HepG2 (cell line): ENCODE measurements at regions not wholly inside any gene's neighbourhood (a gene's known extent, or its start where the extent isn't known, plus 50 kb on each side); places are given as distances from the start of the nearest gene placed in this dataset.

ENCODE experiments used
- ATAC-seq: fragments of 200-7000 bp; cut with Tn5 transposase; 3 replicates; pipeline ENCODE4 v1.9.1; 2020; ENCODE audit warnings: mild to moderate bottlenecking, moderate library complexity
- BruUV-seq: library from RNA; stranded (reverse); fragments of 400-500 nt; replicated peaks from 2 replicates; lab custom pipeline; 2021; lab: Mats Ljungman, UMichigan
- CTCF ChIA-PET: fragments of 300-600 bp; formaldehyde crosslinking; extraction: SDS; loops from one replicate; lab custom pipeline; 2021; ENCODE audit warnings: low total read pairs, inconsistent platforms, low intra/inter-chr PET ratio; lab: Yijun Ruan, JAX
- POLR2A ChIA-PET: fragments of 350-600 bp; sonication (Branson Sonifier 250); formaldehyde crosslinking; loops from one replicate; lab custom pipeline; 2020; ENCODE audit warnings: antibody characterized with exemption, inconsistent platforms; lab: Yijun Ruan, JAX
- DNase-seq: peaks from one replicate; pipeline ENCODE4 v3.0.0-alpha.2; 2015; ENCODE audit warnings: low spot score
- FAIRE-seq: peaks from 3 replicates; lab custom pipeline; 2011; peaks lifted over from hg19 to GRCh38; lab: Jason Lieb, UNC
- H2AFZ ChIP-seq: one replicate; pipeline ENCODE4 v1.6.1; 2011; ENCODE audit warnings: low read length, inconsistent platforms
- H3K27ac ChIP-seq: fragments of 300-600 bp; 3 replicates; pipeline ENCODE4 v1.8.0; 2011; ENCODE audit warnings: mixed run types, mild to moderate bottlenecking, mixed read lengths, low read length, inconsistent platforms; ENCODE audit not compliant: insufficient read depth; ENCODE audit errors: extremely low read length
- H3K27me3 ChIP-seq, 2 experiments: fragments of 200-600 bp in 1 of 2; 2 replicates in 1 of 2; 3 replicates in 1 of 2; pipeline versions ENCODE4 v1.6.0 to v1.8.0; 2011; ENCODE audit warnings: low read length in 2 of 2, mild to moderate bottlenecking in 2 of 2, moderate library complexity in 2 of 2, inconsistent platforms in 1 of 2; ENCODE audit not compliant: insufficient read depth in 2 of 2, control insufficient read depth in 1 of 2
- H3K36me3 ChIP-seq, 2 experiments: fragments of 200-600 bp in 1 of 2; replicated peaks in 1 of 2; 2 replicates in 1 of 2; 3 replicates in 1 of 2; pipeline versions ENCODE4 v1.5.1 to v1.8.0; 2011; ENCODE audit warnings: low read length in 2 of 2, inconsistent platforms in 1 of 2; ENCODE audit not compliant: insufficient read depth in 2 of 2, control insufficient read depth in 1 of 2
- H3K4me1 ChIP-seq: 2 replicates; pipeline ENCODE4 v1.5.1; 2012; ENCODE audit warnings: low read length, inconsistent platforms; ENCODE audit not compliant: insufficient read depth
- H3K4me2 ChIP-seq: 2 replicates; pipeline ENCODE4 v1.6.0; 2011; ENCODE audit warnings: low read depth, low read length, inconsistent platforms
- H3K4me3 ChIP-seq, 3 experiments: fragments of 200-600 bp in 1 of 3; sonication (generic), shearing (Covaris generic) in 1 of 3; replicated peaks in 1 of 3; 2 replicates each; pipeline ENCODE4 v1.5.1; 2011 to 2016; ENCODE audit warnings: low read length in 3 of 3, inconsistent platforms in 2 of 3, low read depth in 2 of 3, mild to moderate bottlenecking in 2 of 3, control low read depth in 1 of 3, mixed read lengths in 1 of 3; ENCODE audit not compliant: insufficient read depth in 1 of 3
- H3K79me2 ChIP-seq: one replicate; pipeline ENCODE4 v1.6.1; 2011; ENCODE audit warnings: low read length, inconsistent platforms; ENCODE audit not compliant: insufficient read depth
- H3K9ac ChIP-seq: 2 replicates; pipeline ENCODE4 v1.6.0; 2011; ENCODE audit warnings: mild to moderate bottlenecking, low read depth, low read length, inconsistent platforms; ENCODE audit not compliant: insufficient read depth
- H3K9me3 ChIP-seq: 2 replicates; pipeline ENCODE4 v1.5.1; 2012; ENCODE audit warnings: mild to moderate bottlenecking, low read length
- H4K20me1 ChIP-seq: 2 replicates; pipeline ENCODE4 v1.6.0; 2011; ENCODE audit warnings: inconsistent platforms, mild to moderate bottlenecking, low read length, moderate library complexity; ENCODE audit not compliant: insufficient read depth
- ATF7 ChIP-seq, 2 experiments: fragments of 450-650 bp in 1 of 2; sonication (generic) in 1 of 2; formaldehyde crosslinking in 1 of 2; IDR thresholded peaks; 2 replicates each; pipeline versions ENCODE4 v1.4.0 to v1.6.1; 2016 to 2020; ENCODE audit warnings: antibody characterized with exemption in 1 of 2, mild to moderate bottlenecking in 1 of 2, missing genetic modification reagents in 1 of 2
- BATF2 ChIP-seq: sonication (generic); formaldehyde crosslinking; IDR thresholded peaks from 2 replicates; pipeline ENCODE4 v1.8.0; 2022; ENCODE audit warnings: mild to moderate bottlenecking, missing genetic modification reagents, moderate library complexity
- ETS1 ChIP-seq: sonication (generic); formaldehyde crosslinking; IDR thresholded peaks from 2 replicates; pipeline ENCODE4 v1.4.0; 2020; ENCODE audit warnings: missing genetic modification reagents
- FOXP4 ChIP-seq: sonication (generic); formaldehyde crosslinking; IDR thresholded peaks from 2 replicates; pipeline ENCODE4 v1.4.0; 2020; ENCODE audit warnings: missing genetic modification reagents
- PCBP1 ChIP-seq: fragments of 200-400 bp; formaldehyde crosslinking; IDR thresholded peaks from 2 replicates; pipeline ENCODE4 v1.6.1; 2017; ENCODE audit warnings: mild to moderate bottlenecking, low read depth, low read length, borderline replicate concordance
- TARDBP ChIP-seq: sonication (generic); formaldehyde crosslinking; IDR thresholded peaks from 2 replicates; pipeline ENCODE4 v1.8.0; 2022; ENCODE audit warnings: mild to moderate bottlenecking, missing genetic modification reagents
- ZNF143 ChIP-seq: sonication (generic); formaldehyde crosslinking; IDR thresholded peaks from 2 replicates; pipeline ENCODE4 v1.4.0; 2020; ENCODE audit warnings: missing genetic modification reagents
- ZNF343 ChIP-seq: sonication (generic); formaldehyde crosslinking; IDR thresholded peaks from 2 replicates; pipeline ENCODE4 v1.4.0; 2020; ENCODE audit warnings: mild to moderate bottlenecking, missing genetic modification reagents
- WGBS: methylation state at CpG from one replicate; pipeline ENCODE4 v1.1.6; 2017; ENCODE audit warnings: low lambda C conversion rate; 5-methylcytosine and 5-hydroxymethylcytosine counted together
- in situ Hi-C: cut with HindIII; loops from 2 replicates; pipeline ENCODE4 v1.10.0; 2017; ENCODE audit warnings: low pct_unique_long_range_greater_than_20kb; ENCODE audit not compliant: extremely low pct_ligation_motif_present
- intact Hi-C: fragments of 100-400 bp; cut with micrococcal nuclease; formaldehyde crosslinking; loops from one replicate; pipeline ENCODE4 v1.10.0; 2022; ENCODE audit not compliant: unreplicated experiment

- WGBS, result 29% methylated on average over 2 of the region's 2 CpGs
- peaks cover 4% of the 10 kb centered on the region for H3K9me3 ChIP-seq
Measured at GRCh38 chr3:148464246-148464645, 233.5 kb upstream of the AGTR1 start.

More at GRCh38 chr3:148464246-148464645, 233.5 kb upstream of the AGTR1 start:
- no peak overlapping the region for H2AFZ ChIP-seq
- H3K4me3 ChIP-seq, result no peak overlapping the region
- no peak overlapping the region for H3K27ac ChIP-seq
- no peak for TF ChIP-seq FOXP4 (CRISPR knock-in tag)
- TF ChIP-seq ZNF143, result no peak
- no peak for TF ChIP-seq TARDBP (CRISPR knock-in tag)
- TF ChIP-seq BATF2 (CRISPR knock-in tag), result no peak
- TF ChIP-seq ZNF343, result no peak
- no peak for TF ChIP-seq PCBP1
- TF ChIP-seq ETS1 (CRISPR knock-in tag), result no peak
- peak; percentile 68 for TF ChIP-seq ATF7 (IDR thresholded peaks at IDR 0.05)
- no peak for TF ChIP-seq ATF7 (CRISPR knock-in tag; IDR thresholded peaks at IDR 0.05)
- BruUV-seq, result no TSS peak
- FAIRE-seq (no peak), DNase-seq (no peak), ATAC-seq (no peak)
- ChIA-PET CTCF (no interaction called here), POLR2A (no interaction called here)
- no peaks in the 10 kb centered on the region for H3K36me3 ChIP-seq
- H3K4me2 ChIP-seq, result no peak overlapping the region
- no peaks in the 10 kb centered on the region for H4K20me1 ChIP-seq
- peaks cover 0 to 1% of the 10 kb centered on the region in 2 experiments; a peak in 1 of 5 replicates for H3K27me3 ChIP-seq
- no peaks in the 10 kb centered on the region for H3K79me2 ChIP-seq
- intact Hi-C loops, result loop anchor here (5.0 kb wide), 1 partner anchor 168 kb away; no protein-coding TSS in a partner anchor
- in situ Hi-C loops, result no loop called here
- peaks cover 12% of the 10 kb centered on the region for H3K4me1 ChIP-seq
- no peak overlapping the region for H3K9ac ChIP-seq
